ENCODE measurements at regions not wholly inside any gene's neighbourhood (a gene's known extent, or its start where the extent isn't known, plus 50 kb on each side); places are given as distances from the start of the nearest gene placed in this dataset.

- Mint-ChIP-seq H3K27me3 (peaks cover 52% of the 10 kb centered on the region), H3K9me3 (no peaks in the 10 kb centered on the region), H3K27ac (no peak overlapping the region), H3K4me1 (ENCODE audit: low read depth) (no peaks in the 10 kb centered on the region), H3K36me3 (ENCODE audit: low read depth) (no peaks in the 10 kb centered on the region), H3K4me3 (no peak overlapping the region)
- Histone ChIP-seq H3K36me3 (ENCODE audit: insufficient read depth, low read length) (no peaks in the 10 kb centered on the region), H3K4me1 (ENCODE audit: insufficient read depth, low read length) (no peaks in the 10 kb centered on the region), H3K4me3 (ENCODE audit: low read length) (no peak overlapping the region), H3K27me3 (ENCODE audit: control insufficient read depth in 1 of 2, insufficient read depth in 2 of 2, low read length in 2 of 2) (peaks cover 12 to 27% of the 10 kb centered on the region in 2 experiments), H3K9me3 (ENCODE audit: control insufficient read depth in 1 of 2, insufficient read depth in 1 of 2, low read length in 2 of 2) (peaks cover 0 to 23% of the 10 kb centered on the region in 2 experiments), H3K27ac (ENCODE audit: low read depth in 1 of 2, low read length in 2 of 2) (no peak overlapping the region)
- CTCF ChIA-PET = no interaction called here
- ATAC-seq (ENCODE audit: poor library complexity) = no peak
- POLR2A ChIA-PET = no interaction called here
- intact Hi-C loops (cut with DNase I, micrococcal nuclease) = no loop called here
- TF ChIP-seq CTCF (IDR thresholded peaks at IDR 0.05) = no peak
- DNase-seq = no peak
These were observed 59.1 kb upstream of the BHLHE23 start for GRCh38 chr20:63065911-63066310.

GRCh38 chr20:63064745-63065711, 58.3 kb upstream of the BHLHE23 start:
- DNase-seq = peak in 1 of 14 experiments; percentile 14
- Mint-ChIP-seq H3K27ac (no peak overlapping the region), H3K27me3 (peaks cover 45% of the 10 kb centered on the region)

GRCh38 chr20:63064310-63064709, 57.5 kb upstream of the BHLHE23 start:
- Mint-ChIP-seq H3K27ac (no peak overlapping the region), H3K36me3 (ENCODE audit: low read depth) (no peaks in the 10 kb centered on the region), H3K4me1 (ENCODE audit: low read depth) (no peaks in the 10 kb centered on the region), H3K9me3 (no peaks in the 10 kb centered on the region), H3K27me3 (peaks cover 43% of the 10 kb centered on the region), H3K4me3 (no peak overlapping the region)
- Histone ChIP-seq H3K36me3 (ENCODE audit: insufficient read depth, low read length) (no peaks in the 10 kb centered on the region), H3K4me3 (ENCODE audit: low read length) (no peak overlapping the region), H3K4me1 (ENCODE audit: insufficient read depth, low read length) (no peaks in the 10 kb centered on the region), H3K27me3 (ENCODE audit: control insufficient read depth in 1 of 2, insufficient read depth in 2 of 2, low read length in 2 of 2) (peaks cover 0 to 29% of the 10 kb centered on the region in 2 experiments), H3K9me3 (ENCODE audit: control insufficient read depth in 1 of 2, insufficient read depth in 1 of 2, low read length in 2 of 2) (peaks cover 0 to 30% of the 10 kb centered on the region in 2 experiments), H3K27ac (ENCODE audit: low read depth in 1 of 2, low read length in 2 of 2) (no peak overlapping the region)
- intact Hi-C loops (cut with DNase I, micrococcal nuclease) = no loop called here
- ATAC-seq (ENCODE audit: poor library complexity) = no peak
- CTCF ChIA-PET = no interaction called here
- POLR2A ChIA-PET = no interaction called here
- no peak for TF ChIP-seq CTCF (IDR thresholded peaks at IDR 0.05)
- peak in 1 of 14 experiments; percentile 20 for DNase-seq

More at GRCh38 chr20:63064745-63065711, 58.3 kb upstream of the BHLHE23 start:
- CTCF ChIA-PET = no interaction called here
- Mint-ChIP-seq H3K36me3 (ENCODE audit: low read depth) (no peaks in the 10 kb centered on the region), H3K4me3 (no peak overlapping the region), H3K9me3 (no peaks in the 10 kb centered on the region), H3K4me1 (ENCODE audit: low read depth) (no peaks in the 10 kb centered on the region)
- no peak for ATAC-seq (ENCODE audit: poor library complexity)
- Histone ChIP-seq H3K4me1 (ENCODE audit: insufficient read depth, low read length) (no peaks in the 10 kb centered on the region), H3K9me3 (ENCODE audit: control insufficient read depth in 1 of 2, insufficient read depth in 1 of 2, low read length in 2 of 2) (peaks cover 0 to 25% of the 10 kb centered on the region in 2 experiments), H3K36me3 (ENCODE audit: insufficient read depth, low read length) (no peaks in the 10 kb centered on the region), H3K4me3 (ENCODE audit: low read length) (no peak overlapping the region), H3K27me3 (ENCODE audit: control insufficient read depth in 1 of 2, insufficient read depth in 2 of 2, low read length in 2 of 2) (peaks cover 5 to 28% of the 10 kb centered on the region in 2 experiments), H3K27ac (ENCODE audit: low read depth in 1 of 2, low read length in 2 of 2) (no peak overlapping the region)
- TF ChIP-seq CTCF (IDR thresholded peaks at IDR 0.05) = no peak
- intact Hi-C loops (cut with DNase I, micrococcal nuclease) = no loop called here
- POLR2A ChIA-PET = no interaction called here

Data from CD4-positive, alpha-beta T cell (primary cell).